Memory B cell (primary cell): ENCODE measurements at regions not wholly inside any gene's neighbourhood (a gene's known extent, or its start where the extent isn't known, plus 50 kb on each side); places are given as distances from the start of the nearest gene placed in this dataset.
"Not testable (repeated sequence)": the region's sequence is repeated elsewhere in the genome, so short reads cannot be mapped to it uniquely, and the experiment has no call there.

Experiments
- ATAC-seq: fragments of 150-1000 bp; cut with Tn5 transposase; 2 replicates; pipeline ENCODE4 v1.10.0; 2021; ENCODE audit warnings: low read depth, mild to moderate bottlenecking, moderate library complexity
- DNase-seq, 2 donors: peaks; one replicate each; pipeline ENCODE4 v3.0.0; 2022; ENCODE audit warnings: low spot score in 2 of 2
- H3K27ac Mint-ChIP-seq: one replicate; pipeline ENCODE4 v1.8.0; 2022; ENCODE audit warnings: mild to moderate bottlenecking, moderate library complexity, mixed read lengths
- H3K27me3 Mint-ChIP-seq: one replicate; pipeline ENCODE4 v1.8.0; 2022; ENCODE audit warnings: mixed read lengths
- H3K36me3 Mint-ChIP-seq: one replicate; pipeline ENCODE4 v1.8.0; 2022; ENCODE audit warnings: mild to moderate bottlenecking, mixed read lengths
- H3K4me1 Mint-ChIP-seq: one replicate; pipeline ENCODE4 v1.8.0; 2022; ENCODE audit warnings: mixed read lengths
- H3K4me3 Mint-ChIP-seq: one replicate; pipeline ENCODE4 v1.8.0; 2022; ENCODE audit warnings: mild to moderate bottlenecking, moderate library complexity, mixed read lengths
- H3K9me3 Mint-ChIP-seq: one replicate; pipeline ENCODE4 v1.8.0; 2022; ENCODE audit warnings: mixed read lengths

GRCh38 chr5:79924936-79925893 lies 65.8 kb downstream of the MTX3 start:
- no peak for DNase-seq
- H3K4me3 Mint-ChIP-seq = no peak overlapping the region
- ATAC-seq = peak; percentile 29

GRCh38 chr5:79923431-79923830 lies 67.6 kb downstream of the MTX3 start:
- no peak for ATAC-seq
- Mint-ChIP-seq H3K36me3 (no peaks in the 10 kb centered on the region), H3K27ac (no peak overlapping the region), H3K4me3 (no peak overlapping the region), H3K9me3 (peaks cover 4% of the 10 kb centered on the region), H3K27me3 (peaks cover 4% of the 10 kb centered on the region), H3K4me1 (no peaks in the 10 kb centered on the region)
- no peak for DNase-seq

More at GRCh38 chr5:79924936-79925893, 65.8 kb downstream of the MTX3 start:
- Mint-ChIP-seq H3K27ac (no peak overlapping the region), H3K9me3 (peaks cover 1% of the 10 kb centered on the region), H3K36me3 (no peaks in the 10 kb centered on the region), H3K27me3 (peaks cover 4% of the 10 kb centered on the region), H3K4me1 (no peaks in the 10 kb centered on the region)

GRCh38 chr5:79922626-79923025 lies 68.4 kb downstream of the MTX3 start:
- H3K27ac Mint-ChIP-seq = no peak overlapping the region
- ATAC-seq = no peak

GRCh38 chr5:79907452-79907851 lies 83.6 kb downstream of the MTX3 start:
- H3K36me3 Mint-ChIP-seq, H3K4me1 Mint-ChIP-seq, H3K27ac Mint-ChIP-seq, DNase-seq, H3K4me3 Mint-ChIP-seq, ATAC-seq, H3K9me3 Mint-ChIP-seq: not testable (repeated sequence)
- peaks cover 12% of the 10 kb centered on the region for H3K27me3 Mint-ChIP-seq

More at GRCh38 chr5:79922626-79923025, 68.4 kb downstream of the MTX3 start:
- H3K9me3 Mint-ChIP-seq = peaks cover 6% of the 10 kb centered on the region
- no peaks in the 10 kb centered on the region for H3K36me3 Mint-ChIP-seq
- H3K4me1 Mint-ChIP-seq = no peaks in the 10 kb centered on the region
- peaks cover 4% of the 10 kb centered on the region for H3K27me3 Mint-ChIP-seq
- no peak for DNase-seq
- no peak overlapping the region for H3K4me3 Mint-ChIP-seq

GRCh38 chr5:79902571-79902970 lies 88.5 kb downstream of the MTX3 start:
- not testable (repeated sequence) for H3K36me3 Mint-ChIP-seq, H3K27ac Mint-ChIP-seq, H3K4me3 Mint-ChIP-seq, ATAC-seq, H3K4me1 Mint-ChIP-seq, DNase-seq, H3K9me3 Mint-ChIP-seq
- peaks cover 11% of the 10 kb centered on the region for H3K27me3 Mint-ChIP-seq

- H3K9me3 Mint-ChIP-seq = peaks cover 4% of the 10 kb centered on the region
- ATAC-seq = no peak
- no peak for DNase-seq
- H3K27me3 Mint-ChIP-seq = peaks cover 13% of the 10 kb centered on the region
- no peak overlapping the region for H3K27ac Mint-ChIP-seq
- H3K4me3 Mint-ChIP-seq = no peak overlapping the region
- no peaks in the 10 kb centered on the region for H3K4me1 Mint-ChIP-seq
- H3K36me3 Mint-ChIP-seq = peaks cover 2% of the 10 kb centered on the region
These were observed 89.4 kb downstream of the MTX3 start for GRCh38 chr5:79901631-79902030.

- Mint-ChIP-seq H3K27me3 (peaks cover 20% of the 10 kb centered on the region), H3K27ac (no peak overlapping the region), H3K4me3 (no peak overlapping the region), H3K9me3 (peaks cover 3% of the 10 kb centered on the region), H3K36me3 (peaks cover 2% of the 10 kb centered on the region), H3K4me1 (no peaks in the 10 kb centered on the region)
- no peak for ATAC-seq
- DNase-seq = no peak
These were observed 92.5 kb downstream of the MTX3 start for GRCh38 chr5:79898611-79899010.

- peaks cover 17% of the 10 kb centered on the region for H3K27me3 Mint-ChIP-seq
- ATAC-seq = no peak
- H3K4me3 Mint-ChIP-seq = no peak overlapping the region
- no peak for DNase-seq
- H3K4me1 Mint-ChIP-seq = no peaks in the 10 kb centered on the region
- H3K27ac Mint-ChIP-seq = no peak overlapping the region
- H3K9me3 Mint-ChIP-seq = peaks cover 1% of the 10 kb centered on the region
- H3K36me3 Mint-ChIP-seq = no peaks in the 10 kb centered on the region
These were observed 97.1 kb downstream of the MTX3 start for GRCh38 chr5:79893976-79894375.

GRCh38 chr5:79893485-79893884 lies 97.6 kb downstream of the MTX3 start:
- Mint-ChIP-seq H3K4me1 (no peaks in the 10 kb centered on the region), H3K9me3 (peaks cover 1% of the 10 kb centered on the region), H3K4me3 (no peak overlapping the region), H3K27me3 (peaks cover 17% of the 10 kb centered on the region), H3K27ac (no peak overlapping the region), H3K36me3 (no peaks in the 10 kb centered on the region)
- DNase-seq (no peak), ATAC-seq (no peak)

GRCh38 chr5:79890930-79891249 lies 100.2 kb downstream of the MTX3 start:
- Mint-ChIP-seq H3K27ac (no peak overlapping the region), H3K9me3 (no peaks in the 10 kb centered on the region), H3K27me3 (peaks cover 14% of the 10 kb centered on the region), H3K4me3 (no peak overlapping the region), H3K4me1 (peaks cover 12% of the 10 kb centered on the region), H3K36me3 (peaks cover 1% of the 10 kb centered on the region)
- DNase-seq (no peak), ATAC-seq (no peak)

- Mint-ChIP-seq H3K36me3 (peaks cover 1% of the 10 kb centered on the region), H3K4me3 (no peak overlapping the region), H3K27ac (no peak overlapping the region), H3K9me3 (no peaks in the 10 kb centered on the region), H3K4me1 (peaks cover 12% of the 10 kb centered on the region), H3K27me3 (peaks cover 11% of the 10 kb centered on the region)
- no peak for ATAC-seq
- DNase-seq = no peak
These were observed 100.7 kb downstream of the MTX3 start for GRCh38 chr5:79890119-79890929.

- Mint-ChIP-seq H3K4me1 (peaks cover 15% of the 10 kb centered on the region), H3K4me3 (no peak overlapping the region)
These were observed 102.4 kb downstream of the MTX3 start for GRCh38 chr5:79888643-79889042.

GRCh38 chr5:79886925-79887655 lies 104.0 kb downstream of the MTX3 start:
- Mint-ChIP-seq H3K9me3 (no peaks in the 10 kb centered on the region), H3K4me3 (no peak overlapping the region), H3K4me1 (peaks cover 15% of the 10 kb centered on the region), H3K27me3 (peaks cover 5% of the 10 kb centered on the region), H3K36me3 (peaks cover 1% of the 10 kb centered on the region), H3K27ac (no peak overlapping the region)
- DNase-seq (no peak), ATAC-seq (peak; percentile 31)

More at GRCh38 chr5:79888643-79889042, 102.4 kb downstream of the MTX3 start:
- Mint-ChIP-seq H3K9me3 (no peaks in the 10 kb centered on the region), H3K27ac (no peak overlapping the region), H3K27me3 (peaks cover 6% of the 10 kb centered on the region), H3K36me3 (peaks cover 1% of the 10 kb centered on the region)
- ATAC-seq = no peak
- no peak for DNase-seq

- DNase-seq (no peak), ATAC-seq (no peak)
- Mint-ChIP-seq H3K4me1 (peaks cover 15% of the 10 kb centered on the region), H3K27ac (no peak overlapping the region), H3K4me3 (no peak overlapping the region), H3K27me3 (peaks cover 5% of the 10 kb centered on the region), H3K36me3 (peaks cover 1% of the 10 kb centered on the region), H3K9me3 (no peaks in the 10 kb centered on the region)
These were observed 104.6 kb downstream of the MTX3 start for GRCh38 chr5:79886456-79886855.
